ENCODE measurements at regions not wholly inside any gene's neighbourhood (a gene's known extent, or its start where the extent isn't known, plus 50 kb on each side); places are given as distances from the start of the nearest gene placed in this dataset.
"Not testable (repeated sequence)": the region's sequence is repeated elsewhere in the genome, so short reads cannot be mapped to it uniquely, and the experiment has no call there.

- H3K4me1 Mint-ChIP-seq; H3K27me3 ChIP-seq (ENCODE audit: control insufficient read depth in 2 of 2, insufficient read depth in 2 of 2, low read length in 2 of 2); DNase-seq; H3K9me3 Mint-ChIP-seq; H3K36me3 ChIP-seq (replicated peaks in 1 of 2; ENCODE audit: control insufficient read depth in 1 of 2, insufficient read depth in 2 of 2, low read length in 2 of 2); H3K36me3 Mint-ChIP-seq; H3K4me3 ChIP-seq (replicated peaks in 1 of 3; ENCODE audit: low read depth in 2 of 3, low read length in 3 of 3); H3K4me2 ChIP-seq (replicated peaks; ENCODE audit: extremely low read depth, low read length, poor library complexity, severe bottlenecking); H3K27me3 Mint-ChIP-seq (ENCODE audit: low read depth in 3 of 3); H3K79me2 ChIP-seq (ENCODE audit: insufficient read depth, low read length); H4K20me1 ChIP-seq (ENCODE audit: insufficient read depth, low read length); H3K27ac ChIP-seq (ENCODE audit: low read depth in 1 of 2, low read length in 2 of 2); H3K4me1 ChIP-seq (ENCODE audit: control insufficient read depth in 1 of 2, insufficient read depth in 2 of 2, low read length in 2 of 2); H3K9ac ChIP-seq (ENCODE audit: insufficient read depth, low read length, poor library complexity, severe bottlenecking); intact Hi-C loops (cut with micrococcal nuclease); H3K9me3 ChIP-seq (replicated peaks in 1 of 2; ENCODE audit: control insufficient read depth in 1 of 2, insufficient read depth in 1 of 2, low read length in 2 of 2); H2AFZ ChIP-seq (ENCODE audit: insufficient read depth, low read depth, low read length, poor library complexity, severe bottlenecking); H3K4me3 Mint-ChIP-seq: not testable (repeated sequence)
- peak overlapping the region in 1 of 7 donors; percentile 41 for H3K27ac Mint-ChIP-seq
- WGBS (ENCODE audit: insufficient coverage) = 95% methylated on average over 8 of the region's 10 CpGs
Measured at GRCh38 chr4:118572991-118573390, 112.2 kb upstream of the METTL14 start.

GRCh38 chr4:118574251-118574913 lies 110.8 kb upstream of the METTL14 start:
- H3K9ac ChIP-seq (ENCODE audit: insufficient read depth, low read length, poor library complexity, severe bottlenecking); H3K79me2 ChIP-seq (ENCODE audit: insufficient read depth, low read length); H3K27ac Mint-ChIP-seq; H3K9me3 ChIP-seq (replicated peaks in 1 of 2; ENCODE audit: control insufficient read depth in 1 of 2, insufficient read depth in 1 of 2, low read length in 2 of 2); H3K27me3 Mint-ChIP-seq (ENCODE audit: low read depth in 3 of 3); H3K4me2 ChIP-seq (replicated peaks; ENCODE audit: extremely low read depth, low read length, poor library complexity, severe bottlenecking); H3K27ac ChIP-seq (ENCODE audit: low read depth in 1 of 2, low read length in 2 of 2); H3K36me3 Mint-ChIP-seq; H3K4me1 Mint-ChIP-seq; H3K36me3 ChIP-seq (replicated peaks in 1 of 2; ENCODE audit: control insufficient read depth in 1 of 2, insufficient read depth in 2 of 2, low read length in 2 of 2); H3K4me3 Mint-ChIP-seq; H3K9me3 Mint-ChIP-seq; DNase-seq; H3K27me3 ChIP-seq (ENCODE audit: control insufficient read depth in 2 of 2, insufficient read depth in 2 of 2, low read length in 2 of 2); H4K20me1 ChIP-seq (ENCODE audit: insufficient read depth, low read length); intact Hi-C loops (cut with micrococcal nuclease); H3K4me3 ChIP-seq (replicated peaks in 1 of 3; ENCODE audit: low read depth in 2 of 3, low read length in 3 of 3); H3K4me1 ChIP-seq (ENCODE audit: control insufficient read depth in 1 of 2, insufficient read depth in 2 of 2, low read length in 2 of 2); H2AFZ ChIP-seq (ENCODE audit: insufficient read depth, low read depth, low read length, poor library complexity, severe bottlenecking): not testable (repeated sequence)
- WGBS (ENCODE audit: insufficient coverage) = 17% methylated on average over 1 of the region's 3 CpGs

- H3K27ac Mint-ChIP-seq; DNase-seq; H4K20me1 ChIP-seq (ENCODE audit: insufficient read depth, low read length); H3K4me3 ChIP-seq (replicated peaks in 1 of 3; ENCODE audit: low read depth in 2 of 3, low read length in 3 of 3); H3K27ac ChIP-seq (ENCODE audit: low read depth in 1 of 2, low read length in 2 of 2); H3K4me3 Mint-ChIP-seq; H2AFZ ChIP-seq (ENCODE audit: insufficient read depth, low read depth, low read length, poor library complexity, severe bottlenecking); H3K4me1 Mint-ChIP-seq; H3K36me3 ChIP-seq (replicated peaks in 1 of 2; ENCODE audit: control insufficient read depth in 1 of 2, insufficient read depth in 2 of 2, low read length in 2 of 2); H3K4me2 ChIP-seq (replicated peaks; ENCODE audit: extremely low read depth, low read length, poor library complexity, severe bottlenecking); H3K4me1 ChIP-seq (ENCODE audit: control insufficient read depth in 1 of 2, insufficient read depth in 2 of 2, low read length in 2 of 2); H3K79me2 ChIP-seq (ENCODE audit: insufficient read depth, low read length); H3K9ac ChIP-seq (ENCODE audit: insufficient read depth, low read length, poor library complexity, severe bottlenecking); H3K9me3 Mint-ChIP-seq; H3K36me3 Mint-ChIP-seq; intact Hi-C loops (cut with micrococcal nuclease); H3K27me3 ChIP-seq (ENCODE audit: control insufficient read depth in 2 of 2, insufficient read depth in 2 of 2, low read length in 2 of 2); H3K9me3 ChIP-seq (replicated peaks in 1 of 2; ENCODE audit: control insufficient read depth in 1 of 2, insufficient read depth in 1 of 2, low read length in 2 of 2); H3K27me3 Mint-ChIP-seq (ENCODE audit: low read depth in 3 of 3): not testable (repeated sequence)
- WGBS (ENCODE audit: insufficient coverage) = no CpG with 5 or more reads among the region's 1 CpG
Measured at GRCh38 chr4:118575057-118575456, 110.1 kb upstream of the METTL14 start.

- H3K4me2 ChIP-seq (replicated peaks; ENCODE audit: extremely low read depth, low read length, poor library complexity, severe bottlenecking); H3K27ac ChIP-seq (ENCODE audit: low read depth in 1 of 2, low read length in 2 of 2); H3K4me1 ChIP-seq (ENCODE audit: control insufficient read depth in 1 of 2, insufficient read depth in 2 of 2, low read length in 2 of 2); H2AFZ ChIP-seq (ENCODE audit: insufficient read depth, low read depth, low read length, poor library complexity, severe bottlenecking); H3K27me3 Mint-ChIP-seq (ENCODE audit: low read depth in 3 of 3); H3K4me1 Mint-ChIP-seq; H3K27ac Mint-ChIP-seq; DNase-seq; H3K4me3 ChIP-seq (replicated peaks in 1 of 3; ENCODE audit: low read depth in 2 of 3, low read length in 3 of 3); H3K9me3 ChIP-seq (replicated peaks in 1 of 2; ENCODE audit: control insufficient read depth in 1 of 2, insufficient read depth in 1 of 2, low read length in 2 of 2); intact Hi-C loops (cut with micrococcal nuclease); H3K36me3 Mint-ChIP-seq; H3K9ac ChIP-seq (ENCODE audit: insufficient read depth, low read length, poor library complexity, severe bottlenecking); H3K9me3 Mint-ChIP-seq; H3K79me2 ChIP-seq (ENCODE audit: insufficient read depth, low read length); H4K20me1 ChIP-seq (ENCODE audit: insufficient read depth, low read length); H3K4me3 Mint-ChIP-seq; H3K27me3 ChIP-seq (ENCODE audit: control insufficient read depth in 2 of 2, insufficient read depth in 2 of 2, low read length in 2 of 2); H3K36me3 ChIP-seq (replicated peaks in 1 of 2; ENCODE audit: control insufficient read depth in 1 of 2, insufficient read depth in 2 of 2, low read length in 2 of 2): not testable (repeated sequence)
- WGBS (ENCODE audit: insufficient coverage) = 73% methylated on average over 3 of the region's 5 CpGs
Measured at GRCh38 chr4:118575726-118576125, 109.5 kb upstream of the METTL14 start.
